GM19035 (cell line): ENCODE measurements at regions not wholly inside any gene's neighbourhood (a gene's known extent, or its start where the extent isn't known, plus 50 kb on each side); places are given as distances from the start of the nearest gene placed in this dataset.
"Not testable (repeated sequence)": the region's sequence is repeated elsewhere in the genome, so short reads cannot be mapped to it uniquely, and the experiment has no call there.

Experiments
- ATAC-seq: cut with Tn5 transposase; IDR thresholded peaks from one replicate; pipeline ENCODE4 v1.9.1; 2021; ENCODE audit not compliant: unreplicated experiment

DNA sequence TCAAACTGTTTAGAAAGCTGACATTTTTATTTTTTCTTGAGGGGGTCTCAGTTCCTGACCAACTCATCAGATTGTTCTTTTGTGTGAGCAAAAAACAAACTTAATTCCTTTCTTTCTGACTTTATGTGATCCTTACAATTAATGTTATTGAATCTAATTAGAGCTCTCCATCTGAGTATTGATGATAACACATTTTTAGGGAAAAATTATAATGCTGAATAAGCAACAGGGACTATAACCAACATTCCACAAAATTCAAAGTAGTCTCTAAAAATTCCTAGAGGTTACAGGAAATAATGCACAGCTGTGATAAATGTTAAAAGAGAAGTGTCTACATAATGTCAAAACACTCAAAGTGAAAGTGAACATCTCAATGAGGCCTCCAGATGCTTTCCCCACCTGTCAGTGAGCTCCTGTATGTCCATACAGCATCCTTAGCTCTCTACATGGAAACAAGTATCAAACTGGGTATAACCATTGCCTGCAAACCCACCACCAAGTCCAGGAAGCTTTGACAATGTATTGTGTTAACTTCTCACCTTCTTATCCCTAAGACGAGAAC, 786.0 kb upstream of the SLC39A10 start:
- no peak for ATAC-seq

DNA sequence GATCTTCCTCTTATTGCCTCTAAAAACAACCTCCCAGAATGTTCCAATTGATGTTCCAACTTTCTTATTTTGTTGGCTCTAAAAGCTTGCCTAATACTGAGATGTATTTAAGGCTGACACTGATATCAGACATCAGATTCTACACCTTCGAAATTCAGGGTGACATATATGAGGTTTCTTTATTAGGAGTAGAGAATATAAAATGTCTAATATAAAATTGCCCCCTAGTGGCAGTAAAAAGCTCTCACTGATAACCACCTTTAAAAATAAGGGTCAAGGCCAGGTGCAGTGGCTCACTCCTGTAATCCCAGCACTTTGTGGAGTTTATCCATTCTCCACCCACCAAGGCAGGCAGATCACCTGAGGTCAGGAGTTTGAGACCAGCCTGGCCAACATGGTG, 789.7 kb upstream of the SLC39A10 start:
- ATAC-seq: peak; percentile 72

DNA sequence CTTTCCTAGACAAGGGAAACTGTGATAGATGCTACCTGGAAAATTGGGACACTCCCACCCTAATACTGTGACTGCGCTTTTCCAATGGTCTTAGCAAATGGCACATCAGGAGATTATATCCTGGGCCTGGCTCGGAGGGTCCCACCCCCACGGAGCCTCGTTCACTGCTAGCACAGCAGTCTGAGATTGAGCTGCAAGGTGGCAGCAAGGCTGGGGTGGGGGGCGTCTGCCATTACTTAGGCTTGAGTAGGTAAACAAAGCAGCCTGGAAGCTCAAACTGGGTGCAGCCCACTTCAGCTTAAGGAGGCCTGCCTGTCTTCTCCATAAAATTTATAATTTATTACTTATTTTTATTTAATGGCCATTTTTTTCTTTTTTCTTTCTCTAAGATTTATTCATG, 802.1 kb upstream of the SLC39A10 start:
- ATAC-seq: no peak

DNA sequence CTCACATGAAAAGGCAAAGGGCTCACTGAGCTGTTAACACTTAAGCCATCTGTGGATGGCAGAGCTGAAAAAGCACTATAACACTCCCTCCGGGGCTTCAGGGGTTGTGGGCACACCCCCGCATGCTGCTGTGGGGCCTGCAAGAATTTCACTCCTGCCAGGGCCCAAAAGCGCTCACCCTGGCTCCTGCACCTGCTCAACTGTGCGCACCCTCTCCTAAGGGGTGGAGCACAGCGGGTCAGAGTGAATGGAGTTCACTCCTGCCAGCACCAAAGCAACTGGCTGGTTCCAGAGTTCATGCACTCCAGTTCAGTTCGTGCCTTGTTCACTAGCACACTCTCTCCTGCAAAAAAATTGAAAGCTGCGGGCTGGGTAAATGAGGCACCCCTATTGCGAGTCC, 814.2 kb upstream of the SLC39A10 start:
- no peak for ATAC-seq

DNA sequence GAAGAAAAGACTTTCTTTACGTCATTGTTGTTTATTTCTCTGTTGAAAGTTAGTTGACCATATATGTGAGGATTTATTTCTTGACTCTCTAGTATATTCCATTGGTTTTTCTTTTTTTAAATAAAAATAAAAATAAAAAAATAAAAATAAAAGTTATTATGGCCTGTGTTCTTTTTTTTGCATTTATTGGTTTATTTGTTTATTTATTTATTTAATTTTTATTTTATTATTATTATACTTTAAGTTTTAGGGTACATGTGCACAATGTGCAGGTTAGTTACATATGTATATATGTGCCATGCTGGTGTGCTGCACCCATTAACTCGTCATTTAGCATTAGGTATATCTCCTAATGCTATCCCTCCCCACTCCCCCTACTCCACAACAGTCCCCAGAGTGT, 822.7 kb upstream of the SLC39A10 start:
- ATAC-seq: not testable (repeated sequence)

DNA sequence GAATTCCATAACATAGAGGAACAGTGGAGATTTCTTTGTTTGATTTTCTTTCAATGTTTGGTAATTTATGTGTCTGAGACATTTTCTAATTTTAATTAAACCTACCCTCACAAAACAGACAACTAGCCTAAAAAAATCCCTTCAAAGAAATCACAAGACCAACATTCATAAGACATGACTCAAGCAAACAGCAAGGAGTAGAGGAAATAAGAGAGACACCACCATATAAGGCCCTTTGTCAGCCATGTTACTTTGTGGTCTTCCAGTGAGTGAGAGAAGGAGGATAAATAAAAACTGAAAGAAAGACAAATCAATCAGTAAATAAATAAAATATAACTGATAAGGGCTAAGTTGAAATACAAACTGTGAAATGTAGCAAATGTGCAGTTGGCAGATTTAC, 830.8 kb upstream of the SLC39A10 start:
- no peak for ATAC-seq

DNA sequence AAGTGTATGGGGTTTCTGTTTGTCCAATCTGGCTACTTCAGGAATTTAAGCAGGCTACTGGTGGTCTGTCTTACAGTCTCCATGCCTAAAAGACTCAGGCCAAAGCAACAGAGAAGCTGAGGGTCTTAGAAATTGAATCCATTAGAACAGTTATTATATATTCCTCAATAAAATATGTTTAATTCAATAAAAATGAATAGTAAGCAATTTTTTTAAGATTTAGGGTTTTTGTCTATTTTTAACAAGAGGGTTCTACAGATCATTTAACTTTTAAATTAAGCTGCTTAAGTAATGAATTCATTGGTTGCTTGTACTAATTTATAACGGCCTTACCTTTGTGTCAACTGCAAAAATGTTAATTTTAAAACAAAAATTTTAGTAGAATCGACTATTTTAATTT, 832.6 kb upstream of the SLC39A10 start:
- no peak for ATAC-seq

DNA sequence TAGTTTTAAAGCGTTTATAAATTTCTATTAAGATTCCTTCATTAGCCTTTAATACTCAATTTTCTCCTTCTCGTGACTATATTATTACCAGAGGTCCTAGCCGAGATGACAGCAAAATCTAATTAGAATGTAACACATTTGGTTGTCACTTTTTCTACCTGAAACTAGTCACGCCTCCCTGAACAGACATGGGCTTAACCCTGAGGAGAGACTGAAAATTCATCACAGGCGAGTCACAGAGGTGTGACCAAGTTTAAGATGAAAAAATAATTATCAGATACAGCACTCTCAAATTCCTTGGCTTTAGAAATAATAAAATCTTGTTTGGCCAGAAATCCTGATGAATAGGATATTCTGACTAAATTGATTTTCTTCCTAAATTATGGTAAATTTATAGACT, 834.4 kb upstream of the SLC39A10 start:
- ATAC-seq: no peak

DNA sequence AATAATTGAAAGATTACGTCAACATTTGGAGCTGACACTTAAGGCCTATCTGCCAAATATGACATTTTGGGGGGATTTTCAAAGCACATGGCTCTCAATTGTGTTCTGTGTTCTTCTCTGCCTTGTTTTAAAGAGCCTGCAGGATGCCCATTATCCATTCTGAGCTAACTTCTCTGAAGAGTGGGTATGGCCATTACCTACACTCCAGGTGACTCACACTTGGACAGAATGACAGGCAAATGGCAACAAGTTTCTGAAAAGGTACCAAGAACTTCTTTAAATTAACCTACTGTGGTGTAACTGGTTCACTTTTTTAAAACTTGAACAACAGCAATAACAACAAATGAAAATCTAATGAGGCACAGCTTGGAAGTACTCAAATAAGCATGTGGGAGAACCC, 834.9 kb upstream of the SLC39A10 start:
- ATAC-seq: no peak

DNA sequence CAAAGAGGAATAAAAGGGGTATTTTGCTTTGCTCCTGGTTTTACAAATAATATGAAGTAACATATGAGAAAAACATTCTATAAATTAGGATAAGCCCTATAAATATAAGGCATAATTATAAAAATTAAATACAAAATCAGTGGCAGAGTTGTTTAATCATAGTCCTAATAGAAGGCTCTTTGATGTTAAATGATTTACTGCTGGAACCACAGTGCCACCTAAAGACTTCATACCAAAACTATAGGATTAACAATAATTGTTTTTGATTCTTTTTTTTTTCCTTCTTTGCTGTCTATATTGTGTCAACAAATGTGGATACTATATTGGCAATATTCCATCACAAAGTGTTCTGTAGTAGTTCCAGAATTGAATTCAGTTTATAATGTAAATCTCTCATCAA, 837.7 kb upstream of the SLC39A10 start:
- no peak for ATAC-seq

DNA sequence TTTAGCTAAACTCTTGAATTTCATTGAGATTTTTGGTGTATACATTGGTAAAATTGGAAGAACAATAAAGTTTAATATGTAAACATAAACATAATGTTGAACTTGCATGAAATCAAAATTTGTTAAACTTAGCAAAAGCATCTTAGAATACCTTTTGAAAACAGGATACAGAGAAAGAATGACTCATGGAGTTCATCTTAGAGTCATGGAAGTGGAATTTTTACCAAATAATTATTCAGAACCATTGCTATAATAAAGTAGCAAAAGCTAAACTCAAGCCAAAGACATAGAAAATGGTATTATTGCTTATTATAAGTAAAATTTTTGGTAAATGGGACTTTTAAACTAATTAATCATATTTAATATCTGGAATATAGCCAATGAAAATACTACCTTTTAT, 841.6 kb upstream of the SLC39A10 start:
- ATAC-seq: no peak

DNA sequence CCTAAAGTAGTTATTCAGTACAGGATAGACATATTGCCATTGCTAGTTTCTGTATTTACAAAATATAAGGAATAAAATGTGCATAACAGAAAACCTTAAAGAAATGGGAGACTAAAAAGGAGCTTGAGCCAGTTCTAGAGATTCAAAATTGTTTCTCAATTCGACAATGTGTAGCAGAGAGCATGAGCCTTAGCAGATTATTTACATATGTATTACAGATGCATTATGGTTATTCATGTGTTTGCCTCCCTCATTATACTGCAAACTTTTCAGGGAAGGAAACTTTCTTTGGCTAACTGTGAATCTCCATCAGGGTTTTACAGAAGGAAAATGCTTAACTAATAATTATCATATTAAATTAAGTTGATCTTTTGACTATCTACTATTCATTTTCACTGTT, 854.4 kb upstream of the SLC39A10 start:
- no peak for ATAC-seq

DNA sequence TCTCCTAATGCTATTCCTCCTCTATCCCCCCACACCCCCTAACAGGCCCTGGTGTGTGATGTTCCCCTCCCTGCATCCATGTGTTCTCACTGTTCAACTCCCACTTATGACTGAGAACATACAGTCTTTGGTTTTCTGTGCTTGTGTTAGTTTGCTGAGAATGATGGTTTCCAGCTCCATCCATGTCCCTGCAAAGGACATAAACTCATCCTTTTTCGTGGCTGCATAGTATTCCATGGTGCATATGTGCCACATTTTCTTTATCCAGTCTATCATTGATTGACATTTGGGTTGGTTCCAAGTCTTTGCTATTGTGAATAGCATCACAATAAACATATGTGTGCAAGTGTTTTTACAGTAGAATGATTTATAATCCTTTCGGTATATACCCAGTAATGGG, 870.0 kb upstream of the SLC39A10 start:
- ATAC-seq: not testable (repeated sequence)

DNA sequence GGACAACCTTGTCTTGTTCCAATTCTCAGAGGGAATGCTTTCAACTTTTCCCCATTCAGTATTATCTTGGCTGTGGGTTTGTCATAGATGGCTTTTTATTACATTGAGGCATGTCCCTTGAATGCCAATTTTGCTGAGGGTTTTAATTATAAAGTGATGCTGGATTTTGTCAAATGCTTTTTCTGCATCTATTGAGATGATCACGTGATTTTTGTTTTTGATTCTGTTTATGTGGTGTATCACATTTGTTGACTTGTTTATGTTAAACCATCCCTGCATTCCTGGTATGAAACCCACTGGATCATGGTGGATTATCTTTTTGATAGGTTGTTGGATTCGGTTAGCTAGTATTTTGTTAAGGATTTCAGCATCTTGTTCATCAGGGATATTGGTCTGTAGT, 885.6 kb upstream of the SLC39A10 start:
- not testable (repeated sequence) for ATAC-seq

DNA sequence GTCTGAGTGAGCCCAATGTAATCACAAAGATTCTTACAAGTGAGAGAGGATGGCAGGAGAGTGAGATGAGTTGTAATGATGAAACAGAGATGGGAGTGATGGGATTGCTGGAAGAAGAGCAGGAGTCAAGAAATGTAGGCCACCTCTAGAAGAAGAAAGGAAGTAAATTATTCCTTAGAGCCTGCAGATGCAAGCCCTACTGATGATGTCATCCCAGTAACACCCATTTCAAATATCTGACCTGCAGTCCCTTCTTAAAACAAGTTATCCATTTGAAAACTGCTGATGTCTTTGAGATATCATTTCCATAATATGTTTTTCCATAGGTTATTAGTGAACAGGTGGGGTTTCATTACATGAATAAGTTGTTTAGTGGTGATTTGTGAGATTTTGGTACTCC, 888.0 kb upstream of the SLC39A10 start:
- no peak for ATAC-seq

DNA sequence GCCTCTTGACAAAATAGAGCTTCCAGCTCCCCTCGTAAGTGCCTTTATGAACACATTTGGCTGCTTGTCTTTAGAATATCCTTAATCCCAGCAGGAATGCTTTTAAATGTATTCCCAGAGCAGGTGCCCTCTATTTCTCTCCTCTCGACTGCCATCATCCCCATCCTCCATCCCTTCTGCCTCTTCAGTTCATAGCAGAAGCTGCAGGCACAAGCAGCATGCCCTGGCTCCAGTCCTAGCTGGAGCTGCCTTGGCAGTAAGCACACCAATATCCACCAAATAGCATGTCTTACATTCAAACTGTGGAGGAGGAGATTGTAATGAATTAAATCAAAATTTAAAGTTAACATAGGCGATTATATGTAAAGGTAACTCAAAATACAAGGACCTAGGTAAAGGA, 891.3 kb upstream of the SLC39A10 start:
- no peak for ATAC-seq

DNA sequence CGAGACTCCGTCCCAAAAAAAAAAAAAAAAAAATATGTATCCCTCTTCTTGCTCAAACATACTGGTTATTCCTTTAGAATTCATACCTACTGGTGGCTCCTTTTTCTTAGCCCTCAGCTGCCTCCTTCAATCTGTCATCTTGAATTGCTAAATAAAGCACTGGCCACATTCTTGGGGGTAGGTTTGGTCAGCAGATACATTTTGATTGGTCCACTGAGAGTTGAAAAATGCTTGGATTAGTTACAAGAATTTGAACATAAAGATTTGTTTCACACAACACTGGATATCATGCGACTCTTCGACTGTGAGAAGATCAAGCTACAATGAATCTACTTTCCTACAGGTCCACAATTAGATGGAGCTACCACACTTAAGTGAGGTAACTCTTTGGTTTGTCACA, 906.1 kb upstream of the SLC39A10 start:
- no peak for ATAC-seq

DNA sequence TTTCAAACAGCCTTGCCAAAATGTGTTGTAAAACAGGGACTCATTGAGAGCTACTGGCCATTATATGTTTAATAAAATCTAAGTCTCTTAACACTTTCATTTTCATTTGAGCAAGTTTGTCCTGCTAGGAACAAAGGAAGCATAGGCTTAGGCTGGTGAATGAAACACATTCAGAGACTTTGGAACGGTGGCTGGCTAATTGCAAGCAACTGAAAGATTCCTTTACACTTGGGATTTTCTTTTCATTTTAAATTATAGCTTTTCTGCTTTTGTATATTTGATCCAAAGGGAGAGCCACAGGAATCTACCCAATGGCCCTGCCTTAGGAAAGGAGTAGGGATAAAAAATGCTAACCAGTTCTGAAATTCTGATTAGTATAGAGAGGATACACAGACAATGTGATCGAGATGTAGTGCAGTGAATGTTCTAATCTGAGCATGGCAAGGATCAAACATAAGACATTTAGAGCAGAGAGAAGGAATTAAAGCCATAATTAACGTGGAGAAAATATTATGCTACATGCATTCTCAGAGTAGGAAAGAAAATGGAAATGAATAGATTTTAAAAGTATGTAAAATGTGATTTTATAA, 911.4 kb upstream of the SLC39A10 start:
- no peak for ATAC-seq

DNA sequence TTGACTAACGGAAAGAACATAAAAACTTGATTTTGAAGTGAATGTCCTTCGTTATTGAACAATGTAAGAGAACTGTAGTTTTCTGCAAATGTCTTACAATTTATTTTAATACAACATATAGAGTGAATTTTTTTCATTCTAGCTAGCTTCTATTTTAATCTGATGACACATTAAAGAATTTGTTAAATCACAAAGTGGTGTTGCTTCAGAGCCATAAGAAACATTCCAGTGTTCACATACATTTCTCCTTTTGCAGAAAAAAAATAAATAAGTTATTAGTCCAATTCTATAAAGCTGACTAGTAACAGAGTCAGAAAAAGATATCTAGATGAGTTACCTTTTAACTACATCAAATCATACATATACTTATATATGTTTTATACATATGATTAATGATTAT, 914.3 kb upstream of the SLC39A10 start:
- ATAC-seq: no peak

DNA sequence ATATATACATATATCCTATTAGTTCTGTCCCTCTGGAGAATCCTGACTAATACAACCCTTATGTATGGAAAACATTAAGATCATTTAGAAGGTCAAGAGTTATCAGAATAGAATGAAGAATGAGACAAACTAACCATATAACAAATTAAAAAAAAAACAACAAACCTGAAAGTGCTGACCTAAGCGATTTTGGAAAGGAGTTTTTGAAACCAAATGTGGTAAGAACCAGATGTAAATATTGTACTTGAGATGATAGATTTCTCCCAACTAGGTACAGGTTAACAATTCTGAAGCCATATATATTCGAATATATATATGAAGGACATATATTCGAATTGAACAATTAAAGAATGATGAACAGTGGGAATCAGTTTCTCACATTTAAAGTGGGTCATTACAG, 917.8 kb upstream of the SLC39A10 start:
- ATAC-seq: no peak

DNA sequence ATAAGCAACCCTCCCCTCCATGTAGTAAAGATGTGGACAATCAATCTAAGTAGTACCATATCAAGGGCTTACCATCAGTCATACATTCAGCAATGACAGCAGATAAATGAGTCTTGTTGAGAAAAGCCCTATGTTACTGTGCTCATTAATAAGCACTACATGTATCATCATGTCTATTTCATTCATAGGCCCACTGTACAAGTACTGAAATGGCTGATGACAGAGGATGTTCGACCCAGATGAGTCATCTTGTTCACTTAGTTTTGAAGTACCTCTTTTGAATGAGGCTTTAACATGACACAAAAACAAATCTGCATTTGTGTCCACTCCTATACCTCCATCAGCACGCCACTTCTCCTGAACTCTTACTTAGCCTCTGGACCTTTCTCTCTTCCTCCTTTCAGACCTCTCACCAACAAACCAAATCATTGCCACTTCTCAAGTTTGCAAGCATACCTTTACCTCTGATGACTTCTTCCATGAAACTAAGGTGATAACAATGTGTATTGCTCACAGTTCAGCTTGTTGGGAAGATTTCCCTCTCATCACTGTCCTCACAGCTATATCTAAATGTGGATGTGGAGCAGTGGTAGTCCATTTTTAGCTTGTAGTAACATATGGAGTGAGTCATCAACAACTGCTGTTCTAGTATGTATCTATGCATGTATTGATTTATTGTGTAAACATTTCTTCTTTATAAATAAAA, 921.0 kb upstream of the SLC39A10 start:
- ATAC-seq: no peak

DNA sequence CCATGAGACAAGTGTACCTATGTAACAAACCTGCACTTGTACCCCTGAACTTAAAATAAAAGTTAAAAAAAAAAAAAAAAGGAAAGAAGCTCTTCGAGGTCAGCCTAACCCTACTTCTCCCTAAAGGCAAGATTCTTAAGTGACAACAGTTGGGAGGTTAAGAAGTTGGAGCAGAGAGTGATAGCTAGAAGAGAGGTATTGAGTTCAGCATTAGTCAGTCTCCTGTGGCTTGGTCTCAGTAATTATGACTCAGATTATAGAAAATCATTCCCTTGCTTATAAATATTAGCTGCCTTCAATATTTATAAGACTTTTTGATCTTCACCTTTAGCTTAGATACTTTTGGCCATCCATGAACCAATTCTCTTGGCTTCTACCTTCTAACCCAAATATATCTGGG, 926.8 kb upstream of the SLC39A10 start:
- ATAC-seq: no peak

DNA sequence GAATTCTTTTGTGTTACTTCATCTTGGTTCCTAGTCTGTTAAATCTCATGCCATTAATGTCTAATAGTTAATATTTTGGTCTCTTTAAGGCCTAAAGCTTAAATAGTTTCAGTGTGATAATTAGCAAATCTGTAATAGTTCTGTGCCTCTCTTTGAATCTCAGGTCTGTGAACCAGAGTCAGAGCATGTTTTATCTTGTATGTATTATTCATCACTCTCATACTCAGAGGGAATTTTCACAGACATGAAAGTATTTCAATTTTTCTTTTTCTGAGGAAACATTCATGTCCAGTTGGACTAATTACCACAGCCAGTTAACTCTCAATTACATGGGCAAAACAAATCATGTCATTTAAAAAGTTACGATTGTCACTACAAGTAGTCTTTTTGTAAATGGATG, 931.9 kb upstream of the SLC39A10 start:
- no peak for ATAC-seq
